HUES48 (cell line): ENCODE measurements at regions not wholly inside any gene's neighbourhood (a gene's known extent, or its start where the extent isn't known, plus 50 kb on each side); places are given as distances from the start of the nearest gene placed in this dataset.

Source experiments
- H3K27ac ChIP-seq: one replicate; pipeline ENCODE4 v1.7.0; 2013; ENCODE audit warnings: low read depth, low read length, inconsistent platforms
- H3K27me3 ChIP-seq: 2 replicates; pipeline ENCODE4 v1.6.1; 2013; ENCODE audit warnings: mild to moderate bottlenecking, low read length; ENCODE audit not compliant: control insufficient read depth, insufficient read depth
- H3K36me3 ChIP-seq: 2 replicates; pipeline ENCODE4 v1.6.1; 2013; ENCODE audit warnings: low read length; ENCODE audit not compliant: control insufficient read depth, insufficient read depth
- H3K4me1 ChIP-seq: 2 replicates; pipeline ENCODE4 v1.6.1; 2013; ENCODE audit warnings: mild to moderate bottlenecking, low read length; ENCODE audit not compliant: control insufficient read depth, insufficient read depth
- H3K4me3 ChIP-seq: 2 replicates; pipeline ENCODE4 v1.5.1; 2013; ENCODE audit warnings: mild to moderate bottlenecking, low read depth, low read length
- H3K9ac ChIP-seq: 2 replicates; pipeline ENCODE4 v1.6.1; 2013; ENCODE audit warnings: mild to moderate bottlenecking, low read depth, low read length, moderate library complexity
- H3K9me3 ChIP-seq: 2 replicates; pipeline ENCODE4 v1.6.1; 2013; ENCODE audit warnings: low read length; ENCODE audit not compliant: control insufficient read depth, insufficient read depth

- no peak overlapping the region for H3K9ac ChIP-seq
- H3K27me3 ChIP-seq: no peaks in the 10 kb centered on the region
- H3K4me3 ChIP-seq: no peak overlapping the region
- no peak overlapping the region for H3K27ac ChIP-seq
- H3K9me3 ChIP-seq: no peaks in the 10 kb centered on the region
- no peaks in the 10 kb centered on the region for H3K4me1 ChIP-seq
- no peaks in the 10 kb centered on the region for H3K36me3 ChIP-seq
Measured at GRCh38 chr10:47245731-47246350, 54.2 kb upstream of the GDF10 start.

GRCh38 chr10:47246406-47247147 is 53.4 kb upstream of the GDF10 start:
- no peaks in the 10 kb centered on the region for H3K4me1 ChIP-seq
- no peaks in the 10 kb centered on the region for H3K9me3 ChIP-seq
- no peak overlapping the region for H3K4me3 ChIP-seq
- H3K27me3 ChIP-seq: no peaks in the 10 kb centered on the region
- no peak overlapping the region for H3K27ac ChIP-seq
- H3K36me3 ChIP-seq: no peaks in the 10 kb centered on the region
- no peak overlapping the region for H3K9ac ChIP-seq

- no peaks in the 10 kb centered on the region for H3K4me1 ChIP-seq
- H3K4me3 ChIP-seq: no peak overlapping the region
- no peaks in the 10 kb centered on the region for H3K27me3 ChIP-seq
- H3K9me3 ChIP-seq: no peaks in the 10 kb centered on the region
- H3K36me3 ChIP-seq: no peaks in the 10 kb centered on the region
- no peak overlapping the region for H3K27ac ChIP-seq
- no peak overlapping the region for H3K9ac ChIP-seq
Measured at GRCh38 chr10:47247148-47248059, 52.6 kb upstream of the GDF10 start.

GRCh38 chr10:47248386-47249090 is 51.5 kb upstream of the GDF10 start:
- no peaks in the 10 kb centered on the region for H3K36me3 ChIP-seq
- H3K27me3 ChIP-seq: no peaks in the 10 kb centered on the region
- no peaks in the 10 kb centered on the region for H3K9me3 ChIP-seq
- H3K9ac ChIP-seq: no peak overlapping the region
- no peak overlapping the region for H3K4me3 ChIP-seq
- no peak overlapping the region for H3K27ac ChIP-seq
- H3K4me1 ChIP-seq: no peaks in the 10 kb centered on the region

- H3K4me3 ChIP-seq: no peak overlapping the region
- H3K9me3 ChIP-seq: no peaks in the 10 kb centered on the region
- H3K4me1 ChIP-seq: no peaks in the 10 kb centered on the region
- H3K36me3 ChIP-seq: no peaks in the 10 kb centered on the region
- no peaks in the 10 kb centered on the region for H3K27me3 ChIP-seq
- no peak overlapping the region for H3K9ac ChIP-seq
- no peak overlapping the region for H3K27ac ChIP-seq
Measured at GRCh38 chr10:47249881-47250280, 50.1 kb upstream of the GDF10 start.
